HG03558 (cell line): ENCODE measurements at regions not wholly inside any gene's neighbourhood (a gene's known extent, or its start where the extent isn't known, plus 50 kb on each side); places are given as distances from the start of the nearest gene placed in this dataset.

Experiments
- ATAC-seq: cut with Tn5 transposase; IDR thresholded peaks from one replicate; pipeline ENCODE4 v1.9.1; 2021; ENCODE audit warnings: moderate number of reproducible peaks; ENCODE audit not compliant: unreplicated experiment; ENCODE audit errors: extremely low read depth

- ATAC-seq = no peak
Observed at GRCh38 chr10:124305984-124306383, 112.7 kb downstream of the OAT start.

DNA sequence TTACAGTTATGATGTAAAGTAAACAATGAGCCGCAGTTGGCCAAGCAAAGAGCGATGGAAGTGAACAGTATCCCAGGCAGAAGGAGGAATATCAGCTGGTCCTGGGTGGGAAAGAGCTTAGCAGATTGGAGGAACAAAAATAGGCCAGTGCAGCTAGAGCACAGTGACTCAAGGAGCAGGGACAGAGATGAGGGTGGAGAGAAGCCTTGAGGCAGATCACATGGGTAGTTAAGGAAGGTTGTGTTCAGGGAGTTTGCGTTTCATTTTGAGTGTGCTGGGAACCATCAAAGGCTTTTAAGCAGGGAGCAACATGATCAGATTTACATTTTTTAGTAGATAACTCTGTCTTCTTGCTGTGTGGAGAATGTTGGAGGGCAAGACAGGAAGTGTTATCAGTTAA is 113.6 kb downstream of the OAT start:
- no peak for ATAC-seq

GRCh38 chr10:124303662-124304418 is 114.9 kb downstream of the OAT start:
- ATAC-seq = no peak

- no peak for ATAC-seq
Observed at GRCh38 chr10:124302951-124303505, 115.7 kb downstream of the OAT start.

DNA sequence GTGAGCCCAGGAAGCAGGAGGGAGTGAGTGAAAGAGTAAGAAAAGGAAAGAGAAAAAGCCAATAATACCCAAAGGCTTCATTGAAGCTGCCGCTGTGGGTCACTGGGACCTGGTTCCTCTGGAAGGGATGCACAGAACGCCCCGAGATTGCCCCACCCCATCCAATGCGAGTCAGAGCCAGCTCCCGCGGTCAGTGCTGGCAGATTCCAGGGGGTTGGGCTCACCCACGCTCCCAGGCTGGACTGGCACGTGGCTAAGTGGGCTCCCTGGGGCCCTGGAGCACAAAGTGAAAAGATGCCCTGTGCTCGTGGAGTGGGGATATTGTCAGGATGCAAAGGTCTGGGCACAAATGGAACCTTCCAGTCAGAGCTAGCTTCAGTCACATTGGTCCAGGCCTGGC is 117.0 kb downstream of the OAT start:
- ATAC-seq = no peak

- ATAC-seq = no peak
Observed at GRCh38 chr10:124300735-124301134, 118.0 kb downstream of the OAT start.

GRCh38 chr10:124300224-124300623 is 118.5 kb downstream of the OAT start:
- ATAC-seq = no peak

DNA sequence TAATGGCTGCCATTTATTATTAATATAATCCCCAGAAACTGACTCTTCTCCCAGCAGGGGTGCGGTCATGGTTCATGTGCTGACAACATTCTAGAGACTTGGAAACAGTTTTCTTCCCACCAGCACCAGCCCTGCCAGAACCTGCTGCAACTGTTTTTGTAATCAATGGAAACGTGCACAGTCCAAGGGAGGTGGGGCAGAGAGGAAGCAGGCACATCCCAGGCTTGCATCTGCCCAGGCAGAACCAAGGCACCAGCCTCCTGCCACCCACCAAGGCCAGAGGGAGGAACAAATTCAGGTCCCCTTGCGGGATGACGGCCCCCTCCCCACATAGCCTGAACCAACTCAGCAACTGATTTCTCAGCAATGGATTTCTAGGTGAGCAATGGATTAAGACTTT is 119.0 kb downstream of the OAT start:
- no peak for ATAC-seq

DNA sequence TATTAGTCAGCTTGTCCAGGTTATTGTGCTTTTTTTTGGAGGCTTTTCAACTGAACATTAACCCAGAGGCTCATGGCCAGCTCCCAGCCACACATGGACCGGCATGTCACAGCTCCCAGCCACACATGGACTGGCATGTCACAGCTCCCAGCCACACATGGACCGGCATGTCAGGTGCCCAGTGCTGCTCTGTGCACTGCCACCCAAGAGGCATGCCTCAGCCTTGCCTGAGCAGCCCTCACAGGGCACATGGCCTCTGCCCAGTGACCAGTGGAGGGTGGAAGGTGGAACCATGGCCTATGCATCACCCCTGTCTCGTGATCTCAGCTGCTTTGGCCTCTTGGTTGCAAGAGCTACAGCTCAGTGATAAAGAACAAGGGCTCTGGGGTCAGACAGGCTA is 119.8 kb downstream of the OAT start:
- ATAC-seq = no peak

DNA sequence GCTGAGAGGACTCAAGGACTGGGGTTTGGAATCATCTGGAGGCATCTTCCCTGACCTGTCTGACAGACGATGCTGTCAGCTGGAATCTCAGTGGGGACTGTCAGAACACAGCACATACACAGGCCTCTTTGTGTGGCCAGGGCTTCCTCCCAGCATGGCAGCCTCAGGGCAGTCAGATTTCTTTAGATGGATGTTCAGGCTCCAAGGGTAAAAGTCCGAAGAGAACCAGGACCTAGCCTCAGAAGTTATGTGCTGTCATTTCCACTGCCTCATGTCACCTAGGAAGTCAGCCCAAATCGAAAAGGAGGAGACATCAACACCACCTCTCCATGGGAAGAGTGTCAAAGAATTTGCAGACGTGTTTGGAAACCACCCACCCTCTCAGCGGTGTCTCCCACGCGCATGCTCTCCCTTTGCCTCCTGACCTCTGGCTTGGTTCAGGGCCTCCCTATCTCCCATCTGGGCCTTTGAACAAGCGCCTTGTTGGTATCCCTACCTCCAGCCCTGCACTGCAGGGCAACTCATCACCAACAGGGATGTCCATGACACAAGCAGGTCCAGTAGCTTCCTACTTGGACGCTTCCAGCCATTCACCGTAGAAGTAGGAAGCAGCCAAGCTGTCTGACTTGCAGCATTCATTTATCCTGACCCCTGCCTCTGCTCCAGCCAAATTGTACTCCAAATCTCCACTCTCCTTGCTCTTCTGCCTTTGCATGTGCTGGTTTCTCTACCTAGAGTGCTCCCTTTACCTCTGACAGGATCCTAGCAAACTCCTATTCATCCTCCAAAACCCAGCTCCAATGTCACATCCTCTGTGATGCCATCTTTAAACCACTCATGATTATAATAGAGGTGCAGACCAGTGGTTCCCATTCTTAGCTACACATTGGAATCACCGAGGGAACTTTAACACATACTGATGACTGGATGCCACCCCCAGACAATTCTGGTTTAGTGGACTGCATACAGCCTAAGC is 121.6 kb downstream of the OAT start:
- ATAC-seq = no peak

- ATAC-seq = no peak
Observed at GRCh38 chr10:124296121-124296812, 122.5 kb downstream of the OAT start.

DNA sequence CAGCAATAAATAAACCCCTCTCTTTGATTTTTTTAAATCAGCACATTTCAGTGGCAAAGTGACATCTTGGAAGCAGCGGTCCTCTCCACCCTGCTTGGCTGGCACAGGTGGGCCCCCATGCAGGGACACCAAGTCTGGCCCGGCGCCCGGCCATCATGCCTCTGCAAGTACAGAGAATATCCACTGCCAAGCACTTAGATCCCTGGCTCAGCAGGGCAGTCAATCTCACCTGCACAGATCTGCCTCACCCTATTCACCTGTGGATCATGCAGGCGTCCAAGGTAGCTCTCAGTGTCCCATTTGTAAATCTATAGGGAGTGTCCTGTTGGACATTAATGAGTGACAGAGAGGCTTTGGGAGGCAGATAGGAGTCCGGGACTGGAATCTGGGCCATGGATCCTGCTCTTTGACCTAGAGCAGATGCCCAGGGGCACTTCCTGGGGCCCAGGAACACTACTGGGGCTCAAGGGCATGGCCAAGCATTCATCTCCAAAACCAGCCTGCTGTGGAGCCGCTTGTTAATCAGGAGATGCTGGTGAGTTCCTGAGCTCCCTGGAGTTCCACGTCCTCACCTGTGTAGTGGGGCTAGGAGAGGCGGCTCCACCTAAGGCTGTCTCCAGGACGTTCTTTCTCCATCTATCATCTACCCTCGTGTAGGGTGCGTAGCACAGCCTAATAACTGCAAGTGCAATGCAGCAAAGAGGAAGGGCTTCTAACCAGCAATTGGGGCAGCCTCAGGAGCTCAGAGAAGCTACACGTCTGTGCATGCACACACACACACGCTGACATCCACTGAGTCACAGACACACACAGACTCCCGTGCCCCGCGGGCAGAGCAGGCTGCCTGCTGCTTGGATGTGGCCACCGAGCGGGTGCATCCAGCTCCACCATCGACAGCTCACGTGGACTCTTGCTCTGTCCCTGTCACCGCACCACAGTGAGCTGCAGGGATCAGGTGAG is 123.6 kb downstream of the OAT start:
- ATAC-seq = no peak

GRCh38 chr10:124293616-124294449 is 124.9 kb downstream of the OAT start:
- ATAC-seq = no peak

- no peak for ATAC-seq
Observed at GRCh38 chr10:124292911-124293615, 125.7 kb downstream of the OAT start.

- ATAC-seq = no peak
Observed at GRCh38 chr10:124291001-124291701, 127.6 kb downstream of the OAT start.

DNA sequence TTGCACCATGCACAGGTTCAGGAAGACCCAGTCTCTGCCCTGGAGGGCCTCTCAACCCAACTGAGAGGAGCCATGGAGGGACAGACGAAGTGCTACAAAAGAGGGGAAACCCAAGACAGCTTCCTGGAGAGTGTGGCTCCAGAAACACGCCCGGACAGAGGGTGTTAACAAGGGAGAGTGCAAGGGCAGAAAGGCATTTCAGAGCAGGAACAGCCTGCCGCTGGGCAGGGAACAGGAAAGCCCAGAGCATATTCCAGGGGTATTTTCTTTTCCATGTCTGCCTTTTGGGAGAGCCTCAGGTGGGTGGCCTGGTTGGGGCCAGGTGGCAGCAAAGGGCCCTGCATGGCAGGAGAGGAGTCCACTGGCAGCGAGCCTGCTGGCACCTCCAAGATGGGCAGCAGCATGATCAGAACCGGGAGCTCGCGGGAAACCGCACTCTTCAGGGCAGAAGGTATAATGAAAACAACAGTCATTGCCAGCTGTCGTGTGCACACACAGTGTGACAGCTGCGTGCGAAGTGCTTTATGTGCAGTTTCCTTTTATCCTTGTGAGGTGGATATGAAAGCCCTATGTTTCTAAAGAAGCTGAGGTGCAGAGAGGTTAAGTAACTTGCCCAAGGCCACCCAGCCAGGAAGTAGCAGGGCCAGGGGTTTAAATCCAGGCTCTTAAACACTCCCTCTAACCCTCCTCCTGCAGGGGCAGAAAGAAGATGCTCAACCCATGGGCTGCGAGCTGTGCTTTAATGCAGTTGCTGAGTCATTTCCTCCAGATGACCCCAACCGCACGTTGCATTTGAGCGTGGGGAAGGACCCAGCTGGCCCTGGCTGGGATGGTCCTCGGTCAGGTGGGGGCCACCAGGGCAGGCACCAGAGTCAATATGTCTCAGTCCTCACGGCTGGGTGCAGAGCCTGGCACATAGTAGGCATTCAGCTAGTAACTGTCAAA is 128.6 kb downstream of the OAT start:
- ATAC-seq = no peak
